Endothelial cell of umbilical vein (primary cell): ENCODE measurements at regions not wholly inside any gene's neighbourhood (a gene's known extent, or its start where the extent isn't known, plus 50 kb on each side); places are given as distances from the start of the nearest gene placed in this dataset.

Experiments
- BruUV-seq: library from RNA; stranded (reverse); fragments of 400-500 nt; replicated peaks from 2 replicates; lab custom pipeline; 2021; lab: Mats Ljungman, UMichigan
- CTCF ChIA-PET: fragments of 300-600, 350-600 bp; sonication (Branson Sonifier 250); formaldehyde crosslinking; loops from one replicate; lab custom pipeline; 2021; ENCODE audit warnings: antibody characterized with exemption, inconsistent platforms; lab: Charles Lee
- POLR2A ChIA-PET: fragments of 300-600, 350-600 bp; sonication (Branson Sonifier 250); formaldehyde crosslinking; loops from one replicate; lab custom pipeline; 2021; ENCODE audit warnings: antibody characterized with exemption, inconsistent platforms; lab: Charles Lee
- DNase-seq: peaks from one replicate; pipeline ENCODE4 v3.0.0-alpha.2; 2011; ENCODE audit warnings: low read depth, low spot score
- FAIRE-seq: peaks from 2 replicates; lab custom pipeline; 2011; peaks lifted over from hg19 to GRCh38; lab: Jason Lieb, UNC
- H2AFZ ChIP-seq: 2 replicates; pipeline ENCODE4 v1.6.0; 2012; ENCODE audit warnings: low read depth, low read length, control low read depth, inconsistent platforms
- H3K27ac ChIP-seq: 2 replicates; pipeline ENCODE4 v1.5.1; 2011; ENCODE audit warnings: low read depth, mild to moderate bottlenecking, control low read depth, low read length, moderate library complexity; ENCODE audit not compliant: insufficient read depth
- H3K27me3 ChIP-seq, 2 experiments: 2 replicates each; pipeline versions ENCODE4 v1.6.0 to v1.6.1; 2011; ENCODE audit warnings: low read length in 2 of 2, mixed read lengths in 1 of 2; ENCODE audit not compliant: control insufficient read depth in 2 of 2, insufficient read depth in 2 of 2
- H3K36me3 ChIP-seq, 2 experiments: 2 replicates in 1 of 2; 3 replicates in 1 of 2; pipeline ENCODE4 v1.5.1; 2011; ENCODE audit warnings: low read length in 2 of 2, mild to moderate bottlenecking in 1 of 2, moderate library complexity in 1 of 2; ENCODE audit not compliant: control insufficient read depth in 2 of 2, insufficient read depth in 2 of 2; ENCODE audit errors: extremely low read depth in 1 of 2
- H3K4me1 ChIP-seq: 3 replicates; pipeline ENCODE4 v1.5.1; 2011; ENCODE audit warnings: mild to moderate bottlenecking, low read length; ENCODE audit not compliant: control insufficient read depth, insufficient read depth; ENCODE audit errors: extremely low read depth
- H3K4me2 ChIP-seq: 2 replicates; pipeline ENCODE4 v1.6.1; 2011; ENCODE audit warnings: low read length, control low read depth, mixed read lengths; ENCODE audit not compliant: insufficient read depth
- H3K4me3 ChIP-seq, 3 experiments: fragments of 200-600 bp in 1 of 3; sonication (generic), shearing (Covaris generic) in 1 of 3; replicated peaks in 1 of 3; 2 replicates each; pipeline ENCODE4 v1.5.1; 2011 to 2016; ENCODE audit warnings: control low read depth in 3 of 3, low read length in 3 of 3, mild to moderate bottlenecking in 2 of 3, inconsistent platforms in 1 of 3, low read depth in 1 of 3, moderate library complexity in 1 of 3; ENCODE audit not compliant: insufficient read depth in 1 of 3
- H3K79me2 ChIP-seq: 2 replicates; pipeline ENCODE4 v1.6.0; 2012; ENCODE audit warnings: low read length, inconsistent platforms; ENCODE audit not compliant: control insufficient read depth, insufficient read depth
- H3K9ac ChIP-seq: replicated peaks from 2 replicates; pipeline ENCODE3; 2011; ENCODE audit warnings: low read length, control low read depth; ENCODE audit not compliant: insufficient read depth; ENCODE audit errors: extremely low read depth
- H3K9me1 ChIP-seq: replicated peaks from 3 replicates; pipeline ENCODE4 v1.6.0; 2011; ENCODE audit warnings: mild to moderate bottlenecking, low read length; ENCODE audit not compliant: control insufficient read depth, insufficient read depth; ENCODE audit errors: extremely low read depth
- H3K9me3 ChIP-seq: replicated peaks from 2 replicates; pipeline ENCODE4 v1.5.1; 2012; ENCODE audit warnings: low read length, inconsistent platforms; ENCODE audit not compliant: control insufficient read depth, insufficient read depth
- H4K20me1 ChIP-seq: replicated peaks from 2 replicates; pipeline ENCODE3; 2011; ENCODE audit warnings: mild to moderate bottlenecking, low read length; ENCODE audit not compliant: control insufficient read depth, insufficient read depth; ENCODE audit errors: extremely low read depth
- EZH2 ChIP-seq: IDR thresholded peaks from 2 replicates; pipeline ENCODE4 v1.6.1; 2012; ENCODE audit warnings: borderline replicate concordance, low read depth, mild to moderate bottlenecking, moderate library complexity, low read length, inconsistent platforms; ENCODE audit not compliant: severe bottlenecking
- FOS ChIP-seq: IDR thresholded peaks from 2 replicates; pipeline ENCODE4 v1.6.1; 2011; ENCODE audit warnings: mild to moderate bottlenecking, low read length, moderate library complexity, borderline replicate concordance; ENCODE audit not compliant: insufficient read depth
- GATA2 ChIP-seq: IDR thresholded peaks from 2 replicates; pipeline ENCODE4 v1.7.0; 2011; ENCODE audit warnings: low read depth, mild to moderate bottlenecking, moderate library complexity, mixed read lengths, low read length; ENCODE audit not compliant: insufficient read length, insufficient read depth
- JUN ChIP-seq: IDR thresholded peaks from 2 replicates; pipeline ENCODE4 v1.6.1; 2011; ENCODE audit warnings: borderline replicate concordance, low read depth; ENCODE audit not compliant: insufficient read length, insufficient read depth
- MYC ChIP-seq: IDR thresholded peaks from one replicate; pipeline ENCODE4 v1.6.1; 2011; ENCODE audit warnings: mild to moderate bottlenecking, low read depth, low read length
- POLR2A ChIP-seq: IDR thresholded peaks from 2 replicates; pipeline ENCODE4 v1.6.1; 2012; ENCODE audit warnings: low read depth, mild to moderate bottlenecking, control low read depth, low read length
- POLR2AphosphoS5 ChIP-seq: IDR thresholded peaks from 2 replicates; pipeline ENCODE4 v1.6.1; 2012; ENCODE audit warnings: low read depth, mild to moderate bottlenecking, control low read depth, low read length, moderate library complexity; ENCODE audit not compliant: insufficient read depth
- dilution Hi-C: fragments of 300-500 bp; cut with MboI; formaldehyde crosslinking; loops from one replicate; pipeline ENCODE4 v1.15.0; 2019; ENCODE audit warnings: low sequenced_read_pairs; ENCODE audit not compliant: extremely low pct_ligation_motif_present
- intact Hi-C: fragments of 100-400 bp; cut with micrococcal nuclease; formaldehyde crosslinking; loops from one replicate; pipeline ENCODE4 v1.10.0; 2022
- TF ChIP-seq, protein P1 (sequence below), 2 donors: IDR thresholded peaks; 1 replicate in 1 of 2; 2 replicates in 1 of 2; pipeline ENCODE4 v1.5.1; 2011; ENCODE audit warnings: low read length in 2 of 2, mild to moderate bottlenecking in 2 of 2, moderate library complexity in 2 of 2, control low read depth in 1 of 2, inconsistent platforms in 1 of 2, low read depth in 1 of 2; ENCODE audit not compliant: insufficient read depth in 1 of 2; ENCODE audit errors: extremely low read depth in 1 of 2
- TF ChIP-seq, protein P2 (sequence below): IDR thresholded peaks from 2 replicates; pipeline ENCODE4 v1.6.1; 2011; ENCODE audit not compliant: insufficient read depth, insufficient read length

DNA sequence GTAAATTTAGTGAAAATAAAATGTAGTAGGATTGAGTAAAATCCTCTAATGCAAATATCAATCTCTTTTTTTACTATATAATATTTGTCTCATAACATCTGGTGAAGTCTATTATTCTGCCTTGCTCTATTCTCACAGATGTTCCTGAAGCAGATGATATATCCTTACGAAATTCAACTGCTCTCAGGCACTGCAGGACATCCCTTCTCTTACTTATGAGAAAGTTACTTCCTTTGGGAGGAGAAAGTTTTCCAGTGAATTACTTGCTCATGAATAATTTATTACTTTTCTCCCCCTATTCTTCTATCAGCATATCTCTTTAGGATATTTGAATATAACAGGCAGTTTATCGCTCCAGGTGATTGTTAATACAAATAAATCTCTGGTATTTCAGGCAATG lies 75.6 kb upstream of the AGA start:
- intact Hi-C loops, result no loop called here

More for the DNA sequence above, 75.6 kb upstream of the AGA start:
- H3K4me2 ChIP-seq, result no peak overlapping the region
- CTCF ChIA-PET, result no interaction called here
- DNase-seq (no peak), FAIRE-seq (no peak)
- H4K20me1 ChIP-seq, result no peaks in the 10 kb centered on the region
- H3K4me3 ChIP-seq, result no peak overlapping the region
- no peaks in the 10 kb centered on the region for H3K27me3 ChIP-seq
- POLR2A ChIA-PET, result no interaction called here
- no peak overlapping the region for H3K27ac ChIP-seq
- dilution Hi-C loops, result no loop called here
- H3K9me1 ChIP-seq, result no peaks in the 10 kb centered on the region
- no peaks in the 10 kb centered on the region for H3K4me1 ChIP-seq
- BruUV-seq, result no TSS peak
- no peak overlapping the region for H3K9ac ChIP-seq
- H2AFZ ChIP-seq, result no peak overlapping the region
- no peaks in the 10 kb centered on the region for H3K9me3 ChIP-seq
- no peaks in the 10 kb centered on the region for H3K36me3 ChIP-seq
- TF ChIP-seq GATA2 (no peak), POLR2A (no peak), FOS (no peak), EZH2 (no peak), POLR2AphosphoS5 (no peak), JUN (no peak), MYC (no peak)
- TF ChIP-seq, protein P1, sequence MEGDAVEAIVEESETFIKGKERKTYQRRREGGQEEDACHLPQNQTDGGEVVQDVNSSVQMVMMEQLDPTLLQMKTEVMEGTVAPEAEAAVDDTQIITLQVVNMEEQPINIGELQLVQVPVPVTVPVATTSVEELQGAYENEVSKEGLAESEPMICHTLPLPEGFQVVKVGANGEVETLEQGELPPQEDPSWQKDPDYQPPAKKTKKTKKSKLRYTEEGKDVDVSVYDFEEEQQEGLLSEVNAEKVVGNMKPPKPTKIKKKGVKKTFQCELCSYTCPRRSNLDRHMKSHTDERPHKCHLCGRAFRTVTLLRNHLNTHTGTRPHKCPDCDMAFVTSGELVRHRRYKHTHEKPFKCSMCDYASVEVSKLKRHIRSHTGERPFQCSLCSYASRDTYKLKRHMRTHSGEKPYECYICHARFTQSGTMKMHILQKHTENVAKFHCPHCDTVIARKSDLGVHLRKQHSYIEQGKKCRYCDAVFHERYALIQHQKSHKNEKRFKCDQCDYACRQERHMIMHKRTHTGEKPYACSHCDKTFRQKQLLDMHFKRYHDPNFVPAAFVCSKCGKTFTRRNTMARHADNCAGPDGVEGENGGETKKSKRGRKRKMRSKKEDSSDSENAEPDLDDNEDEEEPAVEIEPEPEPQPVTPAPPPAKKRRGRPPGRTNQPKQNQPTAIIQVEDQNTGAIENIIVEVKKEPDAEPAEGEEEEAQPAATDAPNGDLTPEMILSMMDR (IDR thresholded peaks at IDR 0.05; ENCODE audit: extremely low read depth in 1 of 2, insufficient read depth in 1 of 2, low read depth in 1 of 2, low read length in 2 of 2), result no peak
- TF ChIP-seq, protein P2, sequence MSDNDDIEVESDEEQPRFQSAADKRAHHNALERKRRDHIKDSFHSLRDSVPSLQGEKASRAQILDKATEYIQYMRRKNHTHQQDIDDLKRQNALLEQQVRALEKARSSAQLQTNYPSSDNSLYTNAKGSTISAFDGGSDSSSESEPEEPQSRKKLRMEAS, result no peak
- no peaks in the 10 kb centered on the region for H3K79me2 ChIP-seq
